HG03442 (cell line): ENCODE measurements at regions not wholly inside any gene's neighbourhood (a gene's known extent, or its start where the extent isn't known, plus 50 kb on each side); places are given as distances from the start of the nearest gene placed in this dataset.

Experiments
- ATAC-seq: cut with Tn5 transposase; IDR thresholded peaks from one replicate; pipeline ENCODE4 v1.9.1; 2021; ENCODE audit warnings: mild to moderate bottlenecking, moderate library complexity; ENCODE audit not compliant: unreplicated experiment

DNA sequence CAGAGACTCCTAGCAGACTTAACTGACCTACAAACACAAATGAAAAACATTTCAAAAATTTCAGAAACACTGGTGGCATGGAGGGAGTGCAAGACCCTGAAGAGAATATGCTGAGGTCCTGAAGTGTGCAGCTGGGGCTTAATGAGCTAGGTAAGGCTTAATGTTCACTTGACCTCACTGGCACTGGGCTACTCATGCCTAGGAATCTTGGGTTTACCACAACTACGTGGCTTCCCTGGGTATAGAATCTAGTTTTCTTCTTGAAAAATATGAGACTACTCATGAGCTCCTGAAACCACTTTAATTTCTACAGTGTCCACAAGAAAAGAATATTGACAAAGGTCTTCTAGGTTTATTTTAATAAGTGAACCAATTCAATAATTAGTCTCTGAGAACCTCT lies 139.8 kb downstream of the HNMT start:
- ATAC-seq: no peak

DNA sequence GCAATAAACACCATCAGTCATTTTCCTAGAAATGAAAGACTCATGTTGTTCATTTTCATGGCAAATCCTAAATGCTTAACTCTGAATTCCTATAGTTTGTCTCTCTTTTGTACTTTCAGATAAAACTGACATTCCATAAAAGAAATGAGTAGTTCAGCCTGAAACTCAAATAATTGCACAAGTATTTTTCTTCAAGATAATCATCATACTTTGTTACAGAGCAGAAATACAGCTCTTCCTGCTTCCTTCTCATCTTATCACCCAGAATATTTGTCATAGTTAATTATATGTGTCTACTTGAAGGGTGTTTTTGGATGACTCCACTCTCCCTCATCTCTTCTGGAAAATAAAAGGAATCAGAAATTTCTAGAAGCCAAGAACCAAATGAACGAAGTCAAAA lies 141.1 kb downstream of the HNMT start:
- ATAC-seq: no peak

DNA sequence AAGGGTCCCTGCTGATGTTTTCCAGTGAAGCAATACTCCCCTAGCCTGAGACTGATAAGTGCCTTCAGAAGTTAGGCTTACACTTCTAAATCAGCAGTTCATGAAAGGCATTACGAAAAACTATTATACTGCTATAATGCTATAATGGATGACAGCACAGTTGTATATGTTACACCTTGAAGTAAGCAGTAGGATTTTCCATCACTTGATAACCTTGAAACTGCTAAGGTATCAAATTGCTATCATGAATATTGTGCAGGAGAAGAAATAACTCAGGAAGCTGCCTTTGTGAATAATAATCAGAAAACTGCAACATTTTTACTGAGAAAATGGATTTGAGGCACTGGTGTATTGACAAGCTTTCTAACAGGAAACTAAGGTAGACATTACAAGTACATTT lies 142.3 kb downstream of the HNMT start:
- no peak for ATAC-seq

DNA sequence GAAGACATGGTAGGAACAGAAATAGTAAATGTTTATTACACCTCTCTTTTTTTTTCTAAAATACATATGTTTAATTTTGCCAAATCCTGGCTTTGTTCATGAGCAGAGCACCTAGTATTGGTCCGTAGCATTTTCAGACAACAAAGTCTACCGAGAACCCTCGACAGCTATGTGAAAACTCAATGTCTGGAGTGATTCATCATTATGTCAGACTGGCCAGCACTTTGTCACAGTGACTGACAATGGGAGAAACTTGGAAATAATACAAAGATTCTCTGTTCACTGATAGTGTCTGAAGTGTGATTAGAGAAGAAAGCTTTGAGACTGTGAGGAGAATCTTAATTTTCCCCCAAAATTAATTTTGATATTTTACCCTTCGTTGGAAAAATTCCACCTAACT lies 143.0 kb downstream of the HNMT start:
- no peak for ATAC-seq

DNA sequence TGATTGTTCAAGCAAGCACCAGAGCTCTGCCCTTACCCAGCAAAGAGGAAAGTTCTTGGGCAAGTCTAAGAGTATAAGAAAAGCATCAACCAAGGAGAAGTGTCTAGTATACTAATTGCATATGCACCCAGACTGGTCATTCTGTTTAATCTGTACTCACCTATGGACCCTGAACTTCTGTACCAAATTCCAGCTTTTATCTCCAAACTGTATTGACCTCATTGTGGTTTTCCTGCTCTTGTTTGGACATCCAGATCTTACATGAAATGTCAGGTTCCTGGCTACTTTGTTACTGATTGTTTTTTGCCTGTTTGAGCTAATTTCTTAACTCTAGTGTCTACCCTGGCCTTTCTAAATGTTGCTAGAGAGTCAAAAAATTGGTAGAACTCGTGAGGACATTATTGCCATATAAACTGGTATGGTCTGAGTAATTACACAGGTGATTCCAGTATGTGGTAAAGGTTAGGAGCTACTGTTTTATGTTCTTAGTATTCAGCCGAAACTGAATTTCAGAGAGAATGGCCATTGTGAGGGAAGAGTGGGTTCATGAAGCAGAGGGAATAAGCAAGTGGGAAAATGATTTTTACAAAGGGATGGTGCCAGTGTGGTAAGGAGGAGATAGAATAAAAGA lies 146.3 kb downstream of the HNMT start:
- no peak for ATAC-seq

DNA sequence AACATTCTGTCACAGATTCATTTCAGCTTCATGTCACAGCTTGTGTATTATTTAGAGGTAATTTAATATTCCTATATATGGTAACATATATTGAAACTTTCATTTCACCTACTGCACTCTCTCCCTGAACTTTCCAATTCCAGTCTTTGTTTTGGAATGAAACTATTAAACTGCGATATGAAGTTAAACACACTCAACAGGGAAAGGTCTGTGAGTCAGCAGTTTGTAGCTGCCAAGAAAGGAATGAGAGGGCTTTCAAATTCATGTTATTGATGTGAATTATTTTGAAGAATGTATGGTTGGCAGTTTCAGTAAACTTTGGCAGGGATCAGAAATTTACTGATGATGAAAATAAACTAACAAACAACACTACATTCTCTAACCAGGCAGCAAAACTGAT lies 148.3 kb downstream of the HNMT start:
- no peak for ATAC-seq

DNA sequence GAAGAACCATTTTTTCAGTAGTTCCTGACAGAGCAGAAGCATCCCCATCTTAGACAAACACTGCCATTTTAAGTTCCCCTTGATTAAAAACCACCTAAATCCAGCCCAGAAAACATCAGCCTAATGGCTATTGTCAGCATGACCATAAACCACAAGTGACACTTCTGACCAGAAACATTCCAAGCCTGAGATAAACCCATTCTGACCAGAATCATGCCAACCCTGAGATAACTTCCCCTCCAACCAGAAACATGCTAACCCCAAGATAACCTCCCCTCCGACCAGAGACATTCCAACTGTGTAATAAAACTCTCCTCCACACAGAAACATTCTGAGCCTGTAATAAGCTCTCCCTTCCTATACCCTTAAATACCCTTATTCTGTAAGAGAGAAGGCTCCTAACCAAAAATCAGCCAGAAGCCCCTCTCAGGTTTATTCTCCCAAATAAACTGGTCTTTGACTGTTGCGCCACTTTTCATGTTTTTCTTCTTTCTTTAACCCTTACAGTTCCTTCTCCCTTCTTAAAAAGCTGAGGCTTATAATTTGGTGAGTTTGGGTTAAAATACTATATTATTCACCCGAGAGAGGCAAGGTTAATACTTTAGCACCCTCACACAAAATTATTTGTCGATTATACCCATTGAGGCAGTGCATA lies 149.7 kb downstream of the HNMT start:
- no peak for ATAC-seq

DNA sequence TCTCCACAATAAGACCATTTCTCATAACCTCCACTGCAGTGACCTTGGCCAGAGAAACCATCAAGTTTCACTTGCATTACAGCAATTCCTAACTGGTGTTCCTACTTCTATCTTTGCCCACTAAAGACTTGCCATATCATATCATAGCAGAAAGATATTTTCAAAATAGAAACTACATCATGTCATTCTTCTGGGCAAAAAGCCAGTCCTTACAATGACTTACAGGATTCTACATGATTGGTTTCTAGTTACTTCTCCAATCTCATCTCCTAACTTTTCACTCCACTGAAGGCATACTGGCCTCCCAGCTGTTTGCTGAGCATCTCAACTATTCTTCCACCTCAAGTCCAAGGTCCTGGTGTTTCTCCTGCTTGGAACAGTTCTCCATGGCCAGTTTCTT lies 151.4 kb downstream of the HNMT start:
- no peak for ATAC-seq

DNA sequence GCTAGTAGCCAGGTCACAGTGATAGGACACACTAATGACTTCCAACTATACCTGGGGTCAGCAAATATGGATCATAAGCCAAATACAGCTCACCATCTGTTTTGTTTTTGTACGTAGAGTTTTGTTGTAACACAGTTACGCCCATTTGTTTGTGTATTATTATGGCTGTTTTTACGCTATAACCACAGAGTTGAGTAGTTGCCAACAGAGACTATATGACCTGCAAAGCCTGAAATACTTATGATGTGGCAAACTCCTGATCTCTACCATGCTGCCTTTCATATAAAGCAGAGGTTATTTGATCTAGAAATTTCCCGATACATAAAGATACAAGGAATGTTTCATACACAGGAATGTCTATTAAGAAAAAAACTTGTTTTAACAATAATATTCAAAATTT lies 152.2 kb downstream of the HNMT start:
- no peak for ATAC-seq

DNA sequence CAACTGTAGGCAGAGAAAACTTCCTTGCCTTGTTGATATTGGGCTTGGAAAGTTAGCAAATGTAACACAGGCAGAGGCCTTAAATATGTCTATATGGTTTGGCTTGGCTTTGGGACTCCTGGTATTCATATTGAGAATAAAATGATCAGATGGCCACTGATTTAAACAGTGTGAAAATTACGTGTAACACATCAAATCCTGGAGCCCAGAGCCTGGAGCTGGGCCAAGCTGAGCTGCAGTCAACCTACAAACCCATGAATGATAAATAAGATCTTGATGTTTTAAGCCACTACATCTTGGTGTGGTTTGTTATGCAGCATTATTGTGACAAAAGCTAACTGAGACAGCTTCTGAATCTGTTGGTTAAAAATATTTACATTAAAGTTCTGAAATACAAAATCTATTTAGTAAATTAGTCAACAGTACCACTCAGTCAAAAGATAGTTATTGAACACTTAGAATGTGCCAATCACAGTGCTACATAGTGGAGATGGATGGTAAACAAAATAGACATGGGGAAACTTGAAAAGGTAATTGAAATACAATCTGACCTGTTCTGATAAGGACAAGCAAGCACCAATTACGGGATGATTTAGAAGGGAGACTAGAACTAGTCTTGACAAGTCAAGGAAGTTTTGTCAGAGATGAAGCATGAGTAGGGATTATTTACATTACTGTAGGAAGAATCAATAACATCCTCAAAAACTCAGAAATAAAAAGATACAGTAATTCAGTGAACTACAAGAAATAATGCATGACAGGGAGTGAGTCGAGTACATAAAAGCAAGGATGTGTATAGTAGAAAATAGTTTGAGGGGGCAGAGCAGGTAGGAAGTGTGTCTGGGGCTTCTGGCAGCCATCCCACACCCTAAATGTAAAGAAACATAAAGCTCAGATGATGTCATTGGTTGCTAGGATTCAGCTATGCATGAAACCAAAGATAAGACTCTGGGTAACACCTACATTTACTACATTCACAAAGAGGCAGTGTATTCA lies 157.7 kb downstream of the HNMT start:
- no peak for ATAC-seq

DNA sequence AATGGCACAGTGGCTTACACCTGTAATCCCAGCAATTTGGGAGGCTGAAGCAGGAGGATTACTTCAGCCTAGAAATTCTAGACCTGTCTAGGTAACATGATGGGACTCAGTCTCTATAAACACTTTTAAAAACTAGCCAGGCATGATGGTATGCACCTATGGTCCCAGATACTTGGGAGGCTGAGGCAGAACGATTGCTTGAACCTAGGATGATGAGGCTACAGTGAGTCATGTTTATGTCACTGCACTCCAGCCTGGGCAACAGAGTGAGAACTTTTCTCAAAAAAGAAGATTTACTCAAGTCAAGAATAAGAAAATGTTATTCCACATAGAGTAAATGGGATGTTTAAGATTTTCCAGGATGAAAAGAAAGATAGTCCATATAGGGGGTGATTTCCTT lies 158.6 kb downstream of the HNMT start:
- no peak for ATAC-seq

DNA sequence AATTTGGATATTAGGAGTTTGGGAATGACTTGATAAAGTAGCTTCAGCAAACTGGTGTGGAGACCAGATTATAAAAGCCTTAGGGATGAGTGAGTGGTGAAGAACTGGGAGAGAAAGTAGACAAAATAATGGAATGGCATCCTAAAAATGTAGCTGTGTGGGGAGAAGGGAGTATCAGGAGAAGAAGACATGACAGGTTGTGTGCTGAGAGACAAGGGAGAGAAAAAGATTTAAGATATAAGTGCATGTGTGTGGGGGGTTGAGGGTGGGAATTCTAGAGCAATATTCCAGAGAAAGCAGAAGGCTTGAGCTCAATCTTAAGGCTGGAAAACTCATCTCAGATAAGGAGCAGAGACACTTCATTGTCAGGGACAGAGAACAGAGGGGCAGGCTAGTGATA lies 159.5 kb downstream of the HNMT start:
- no peak for ATAC-seq

DNA sequence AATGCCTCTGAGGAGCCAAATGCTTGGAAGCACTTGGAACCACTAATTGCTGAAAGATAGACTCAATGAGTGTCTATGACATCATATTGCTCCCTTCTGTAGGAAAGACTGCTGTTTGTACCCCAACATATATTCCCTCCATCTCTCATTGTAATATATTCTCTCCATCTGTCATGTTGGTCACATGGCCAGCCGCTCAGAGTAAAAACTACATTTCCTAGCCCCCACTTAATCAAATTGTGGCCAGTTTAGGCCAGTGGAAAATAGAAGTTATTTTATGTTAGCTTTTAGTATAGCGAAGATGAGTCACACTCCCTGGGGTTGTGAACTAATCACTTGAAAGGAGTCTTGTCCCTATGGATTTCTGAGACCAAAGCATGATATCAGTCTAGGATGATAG lies 160.2 kb downstream of the HNMT start:
- no peak for ATAC-seq

DNA sequence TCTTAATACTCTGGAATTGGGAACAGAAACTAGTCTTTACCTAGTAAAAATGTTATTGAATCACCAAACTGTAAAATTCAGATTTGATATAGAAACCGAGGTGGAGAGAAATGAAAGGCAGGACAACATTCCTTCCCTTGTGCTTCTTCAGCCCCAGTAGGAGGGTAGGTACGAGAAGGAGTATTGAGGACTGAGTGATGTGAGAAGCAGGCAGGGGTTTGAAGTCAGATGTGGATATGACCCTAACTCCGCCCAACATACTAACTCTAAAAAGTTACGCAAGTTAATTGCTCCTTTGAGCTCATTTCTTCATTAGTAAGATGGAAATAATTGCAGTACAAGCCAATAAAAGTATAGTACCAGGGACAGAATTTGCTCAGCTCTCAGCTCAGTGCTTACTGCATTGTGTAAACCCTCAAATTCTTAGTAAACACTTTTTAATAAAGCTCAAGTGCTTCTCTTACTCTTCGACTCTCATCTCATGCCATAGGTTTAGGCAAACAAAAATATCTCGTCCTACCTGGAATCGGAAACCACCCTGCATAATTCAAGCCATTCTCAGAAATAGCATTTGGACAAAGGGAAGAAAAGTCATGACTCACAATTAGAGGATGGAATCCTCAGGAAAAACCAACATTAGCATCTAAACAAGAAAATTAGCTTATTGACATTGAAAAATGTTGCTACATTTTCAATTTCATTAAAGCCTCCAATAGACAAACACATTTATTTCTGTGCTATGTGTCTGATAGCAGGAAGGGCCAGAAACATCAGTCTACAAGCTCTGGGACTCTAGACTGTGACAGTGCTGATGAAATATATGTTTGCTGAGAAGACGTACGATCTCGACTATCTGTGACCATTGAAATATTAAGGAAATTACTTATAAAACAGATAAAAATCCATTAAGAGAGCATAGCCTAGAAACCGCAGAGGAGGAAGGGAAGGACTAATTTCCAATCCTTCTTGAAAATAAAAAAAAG lies 161.3 kb downstream of the HNMT start:
- no peak for ATAC-seq

DNA sequence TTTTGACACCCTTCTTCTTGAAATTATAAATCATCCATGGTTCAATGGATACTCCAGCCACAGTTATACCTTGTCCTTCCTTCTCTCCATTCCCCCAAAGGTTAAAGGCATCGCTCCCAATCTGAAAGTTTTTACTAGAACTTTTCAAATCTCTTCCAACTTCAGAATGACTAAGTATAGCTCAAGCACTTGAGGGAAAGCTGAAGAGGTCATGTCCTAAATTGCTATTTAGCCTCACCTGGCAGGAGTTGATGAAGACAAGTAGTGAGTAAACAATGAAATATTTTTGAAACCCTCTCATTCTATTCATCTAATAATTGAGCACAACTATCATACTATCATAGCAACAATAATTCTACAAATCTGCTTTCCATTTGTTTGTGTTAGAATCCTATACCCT lies 167.8 kb downstream of the HNMT start:
- ATAC-seq: no peak

DNA sequence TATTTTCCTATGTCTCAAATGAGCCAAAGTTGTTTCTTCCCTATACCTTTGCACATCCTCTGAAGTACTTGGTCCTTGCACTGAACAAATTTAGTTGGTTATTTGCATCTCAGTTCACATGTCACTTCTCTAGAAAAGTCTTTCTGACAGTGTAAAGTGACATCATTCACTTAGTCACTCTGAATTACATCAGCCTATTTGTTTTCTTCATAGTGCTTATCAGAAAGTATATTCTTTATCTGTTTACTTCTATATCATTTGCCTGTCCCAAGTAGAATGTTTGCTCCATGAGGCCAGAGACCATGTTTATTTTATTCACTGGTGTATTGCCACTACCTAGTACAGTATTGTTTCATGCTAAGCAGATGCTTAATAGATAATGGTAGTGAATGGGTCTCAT lies 173.7 kb downstream of the HNMT start:
- ATAC-seq: no peak

DNA sequence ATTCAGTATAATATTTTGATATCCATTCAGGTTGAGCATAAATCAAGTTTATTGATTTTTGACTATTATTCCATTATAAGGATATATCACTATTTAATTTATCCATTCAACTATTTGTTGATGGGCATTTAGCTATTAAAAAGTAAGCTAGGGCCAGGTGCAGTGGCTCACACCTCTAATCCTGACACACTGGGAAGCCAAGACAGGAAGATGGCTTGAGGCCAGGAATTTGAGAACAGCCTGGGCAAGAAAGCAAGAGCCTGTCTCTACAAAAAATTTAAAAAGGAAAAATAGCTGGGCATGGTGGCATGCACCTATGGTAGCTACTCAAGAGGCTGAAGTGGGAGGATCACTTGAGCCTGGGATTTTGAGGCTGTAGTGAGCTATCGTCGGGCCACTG lies 183.5 kb downstream of the HNMT start:
- ATAC-seq: no peak

DNA sequence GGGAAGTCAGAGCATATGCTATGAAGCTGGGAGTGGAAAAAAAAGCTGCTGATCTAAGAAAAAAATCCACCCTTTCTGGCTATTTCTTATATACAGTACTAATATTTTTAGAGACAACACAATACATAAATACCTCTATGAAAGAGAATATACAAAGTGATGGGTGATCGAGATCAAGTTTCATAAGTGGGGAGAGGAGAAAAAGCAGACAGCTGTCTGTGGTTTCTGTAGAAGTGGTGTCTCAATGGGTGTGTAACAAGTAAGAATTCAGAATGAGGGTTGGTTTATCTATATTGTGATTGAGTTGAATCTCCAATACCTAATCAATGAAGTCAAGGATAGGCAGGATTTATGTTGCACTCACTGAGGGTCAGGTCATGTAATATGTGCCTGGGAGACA lies 191.0 kb downstream of the HNMT start:
- ATAC-seq: no peak

DNA sequence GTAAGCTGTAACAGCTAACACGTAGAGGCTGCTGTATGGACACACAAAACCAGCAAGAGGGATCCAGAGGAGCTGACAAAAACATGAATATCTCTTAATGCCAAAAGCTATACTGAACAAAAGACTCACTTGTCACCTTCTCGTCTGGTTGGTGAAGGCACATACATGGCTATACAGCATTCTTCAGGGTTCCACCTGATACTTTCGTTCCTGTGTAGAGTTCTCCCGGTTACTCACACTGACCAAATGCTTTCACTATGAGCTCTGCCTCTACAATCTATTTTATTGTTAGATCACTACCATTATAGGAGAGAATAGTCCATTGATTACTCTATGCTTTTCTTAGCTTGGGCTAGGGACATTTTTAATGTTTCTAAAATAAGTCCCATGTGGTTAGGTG lies 193.1 kb downstream of the HNMT start:
- ATAC-seq: no peak

DNA sequence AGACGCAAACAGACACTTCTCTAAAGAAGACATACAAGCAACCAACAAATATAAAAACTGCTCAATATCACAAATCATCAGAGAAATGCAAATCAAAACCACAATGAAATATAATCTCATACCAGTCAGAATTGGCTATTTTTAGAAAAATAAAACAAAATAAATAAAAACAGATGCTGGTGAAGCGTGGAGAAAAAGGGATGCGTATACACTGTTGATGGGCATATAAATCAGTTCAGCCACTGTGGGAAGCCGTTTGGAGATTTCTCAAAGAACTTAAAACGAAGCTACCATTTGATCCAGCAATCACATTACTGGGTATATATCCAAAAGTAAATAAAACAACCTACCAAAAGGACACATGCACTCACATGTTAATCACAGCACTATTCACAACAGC lies 206.2 kb downstream of the HNMT start:
- ATAC-seq: no peak

DNA sequence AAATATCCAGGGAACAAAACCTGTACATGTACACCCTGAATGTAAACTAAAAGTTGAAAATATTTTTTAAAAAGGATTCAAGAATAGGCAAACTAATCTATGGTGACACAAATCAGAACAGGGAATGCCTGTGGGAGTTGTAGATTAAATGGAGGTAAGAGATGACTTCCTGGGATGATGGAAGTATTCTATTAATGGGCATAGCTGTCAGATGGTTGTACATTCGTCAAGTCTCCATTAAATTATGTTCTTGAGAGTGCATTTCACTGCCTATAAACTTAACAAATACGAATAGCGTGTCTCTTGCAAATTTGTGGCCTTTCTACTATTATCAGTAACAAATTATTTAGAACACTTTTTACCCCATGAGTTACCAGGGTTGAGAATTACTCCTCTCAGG lies 207.0 kb downstream of the HNMT start:
- no peak for ATAC-seq
